ENCODE measurements at regions not wholly inside any gene's neighbourhood (a gene's known extent, or its start where the extent isn't known, plus 50 kb on each side); places are given as distances from the start of the nearest gene placed in this dataset.
A peak's percentile ranks its signal among the peaks of the same experiment; 100 is the strongest.

DNA sequence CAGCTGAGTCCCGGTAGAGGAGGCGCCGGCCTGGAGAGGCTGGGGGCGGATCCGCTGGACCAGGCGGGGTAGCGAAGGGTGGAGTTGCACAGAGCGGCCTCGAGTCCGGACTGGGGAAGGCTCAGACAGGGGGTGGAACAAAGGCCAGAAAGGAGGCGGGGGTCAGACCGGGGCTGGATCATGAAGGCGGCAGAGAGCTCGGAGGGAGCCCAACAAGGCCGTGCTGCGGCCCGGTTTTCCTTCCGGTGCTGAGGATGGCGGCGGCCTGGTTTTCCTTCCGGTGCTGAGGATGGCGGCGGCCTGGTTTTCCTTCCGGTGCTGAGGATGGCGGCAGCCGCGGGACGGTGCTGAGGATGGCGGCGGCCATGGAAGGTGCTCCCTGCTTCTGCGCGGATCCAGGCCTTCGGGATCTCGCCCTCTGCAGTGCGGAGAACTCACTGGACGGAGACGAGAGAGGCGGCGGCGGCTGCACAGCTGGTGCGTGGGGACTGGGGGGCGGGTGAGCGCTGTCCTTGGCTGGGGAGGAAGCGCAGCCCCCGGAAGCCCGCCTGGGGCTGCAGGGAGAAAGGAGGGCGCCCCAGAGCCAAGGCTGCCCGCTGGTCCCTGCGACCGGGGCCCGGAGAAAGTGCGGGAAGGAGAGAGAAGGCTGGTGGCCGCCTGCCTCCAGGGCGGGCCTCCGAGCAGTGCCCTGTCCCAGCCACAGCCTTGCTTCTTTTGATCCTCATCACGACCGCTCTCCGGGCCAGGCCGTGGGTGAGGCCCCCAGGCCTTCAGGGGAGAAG lies 350.4 kb upstream of the B3GAT1 start:
- H3K36me3 ChIP-seq (replicated peaks in 1 of 2) = no peaks in the 10 kb centered on the region
- no peak overlapping the region for H3K27ac ChIP-seq
- DNase-seq = peak in 1 of 7 donors; percentile 68
- no peak overlapping the region for H3K4me3 ChIP-seq
- TF ChIP-seq POLR2A (IDR thresholded peaks at IDR 0.05) = no peak
- TF ChIP-seq, protein P1, sequence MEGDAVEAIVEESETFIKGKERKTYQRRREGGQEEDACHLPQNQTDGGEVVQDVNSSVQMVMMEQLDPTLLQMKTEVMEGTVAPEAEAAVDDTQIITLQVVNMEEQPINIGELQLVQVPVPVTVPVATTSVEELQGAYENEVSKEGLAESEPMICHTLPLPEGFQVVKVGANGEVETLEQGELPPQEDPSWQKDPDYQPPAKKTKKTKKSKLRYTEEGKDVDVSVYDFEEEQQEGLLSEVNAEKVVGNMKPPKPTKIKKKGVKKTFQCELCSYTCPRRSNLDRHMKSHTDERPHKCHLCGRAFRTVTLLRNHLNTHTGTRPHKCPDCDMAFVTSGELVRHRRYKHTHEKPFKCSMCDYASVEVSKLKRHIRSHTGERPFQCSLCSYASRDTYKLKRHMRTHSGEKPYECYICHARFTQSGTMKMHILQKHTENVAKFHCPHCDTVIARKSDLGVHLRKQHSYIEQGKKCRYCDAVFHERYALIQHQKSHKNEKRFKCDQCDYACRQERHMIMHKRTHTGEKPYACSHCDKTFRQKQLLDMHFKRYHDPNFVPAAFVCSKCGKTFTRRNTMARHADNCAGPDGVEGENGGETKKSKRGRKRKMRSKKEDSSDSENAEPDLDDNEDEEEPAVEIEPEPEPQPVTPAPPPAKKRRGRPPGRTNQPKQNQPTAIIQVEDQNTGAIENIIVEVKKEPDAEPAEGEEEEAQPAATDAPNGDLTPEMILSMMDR (IDR thresholded peaks at IDR 0.05) = no peak
- WGBS, 4 donors = 67 to 94% (median 74%) methylated on average over 55 to 59 of the region's 59 CpGs
- H3K9me3 ChIP-seq (replicated peaks in 1 of 3) = no peaks in the 10 kb centered on the region
- H3K27me3 ChIP-seq = no peaks in the 10 kb centered on the region
- no peaks in the 10 kb centered on the region for H3K4me1 ChIP-seq (replicated peaks in 1 of 2)
- intact Hi-C loops (cut with DNase I) = no loop called here

DNA sequence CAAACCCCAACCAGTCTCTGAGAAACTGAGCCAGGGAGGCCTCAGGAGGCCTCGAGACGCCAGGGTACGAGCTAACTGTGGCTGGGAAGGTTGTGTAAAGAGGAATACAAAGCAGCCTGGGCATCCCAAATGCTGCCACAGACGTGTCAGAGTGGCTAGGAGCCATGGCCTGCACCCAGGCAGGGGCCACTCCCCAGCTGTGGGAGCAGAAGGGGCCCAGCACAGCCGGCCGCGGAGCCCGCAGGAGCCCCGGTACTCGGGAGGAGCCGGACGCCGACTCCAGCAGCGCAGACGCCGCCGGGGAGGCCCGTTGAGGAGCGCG lies 349.8 kb upstream of the B3GAT1 start:
- H3K27ac ChIP-seq = no peak overlapping the region
- no peak for DNase-seq
- no peaks in the 10 kb centered on the region for H3K27me3 ChIP-seq
- intact Hi-C loops (cut with DNase I) = no loop called here
- WGBS, 4 donors = 58 to 90% (median 83%) methylated on average over 15 to 20 of the region's 20 CpGs
- TF ChIP-seq, protein P1 (IDR thresholded peaks at IDR 0.05) = no peak
- H3K4me1 ChIP-seq (replicated peaks in 1 of 2) = no peaks in the 10 kb centered on the region
- H3K9me3 ChIP-seq (replicated peaks in 1 of 3) = no peaks in the 10 kb centered on the region
- no peaks in the 10 kb centered on the region for H3K36me3 ChIP-seq (replicated peaks in 1 of 2)
- H3K4me3 ChIP-seq = no peak overlapping the region

DNA sequence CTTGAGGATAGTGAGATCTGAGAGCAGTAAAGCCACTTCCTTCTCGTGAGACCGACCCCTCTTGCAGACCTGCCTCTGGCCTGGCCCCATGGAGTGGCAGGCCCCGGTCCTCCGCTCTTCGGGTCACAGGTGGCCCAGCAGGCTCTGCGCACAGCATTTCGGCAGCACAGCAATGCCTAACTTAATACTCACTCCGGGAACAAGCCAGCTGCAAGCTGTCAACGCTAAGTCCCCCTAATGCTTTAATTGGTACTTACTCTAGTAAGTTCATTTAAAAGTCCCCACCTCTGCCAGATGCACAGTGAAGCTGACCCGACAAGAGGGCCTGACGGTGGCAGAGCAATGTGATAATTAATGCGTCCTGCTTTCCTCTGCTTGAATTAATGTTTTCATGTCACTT lies 349.3 kb upstream of the B3GAT1 start:
- H3K27me3 ChIP-seq = no peaks in the 10 kb centered on the region
- TF ChIP-seq, protein P1 (IDR thresholded peaks at IDR 0.05) = no peak
- no peak for TF ChIP-seq POLR2A (IDR thresholded peaks at IDR 0.05)
- no peaks in the 10 kb centered on the region for H3K4me1 ChIP-seq (replicated peaks in 1 of 2)
- H3K4me3 ChIP-seq = no peak overlapping the region
- 81 to 88% (median 84%) methylated on average over 12 of the region's 12 CpGs for WGBS, 4 donors
- no peak for DNase-seq
- H3K27ac ChIP-seq = no peak overlapping the region
- no peaks in the 10 kb centered on the region for H3K36me3 ChIP-seq (replicated peaks in 1 of 2)
- no peaks in the 10 kb centered on the region for H3K9me3 ChIP-seq (replicated peaks in 1 of 3)
- intact Hi-C loops (cut with DNase I) = no loop called here

DNA sequence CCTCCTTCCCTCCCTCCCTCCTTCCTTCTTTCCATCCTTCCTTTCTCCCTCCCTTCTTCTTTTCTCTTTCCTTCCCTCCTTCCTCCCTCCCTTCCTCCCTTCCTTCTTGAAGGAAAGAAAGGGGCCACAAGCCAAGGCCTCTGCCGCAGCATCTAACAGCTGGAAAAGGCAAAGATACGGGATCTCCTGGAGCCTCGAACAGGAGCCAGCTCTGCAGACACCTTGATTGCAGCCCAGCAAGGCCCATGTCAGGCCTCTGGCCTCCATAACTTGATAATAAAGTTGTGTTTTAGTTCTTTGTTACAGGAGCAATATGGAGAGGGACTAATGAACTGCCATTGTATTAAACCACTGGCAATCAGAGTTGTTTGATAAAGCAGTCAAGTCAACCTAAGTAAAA lies 348.9 kb upstream of the B3GAT1 start:
- WGBS, 4 donors = 54 to 85% (median 66%) methylated on average over 3 of the region's 3 CpGs
- no peak overlapping the region for H3K4me3 ChIP-seq
- H3K36me3 ChIP-seq (replicated peaks in 1 of 2) = no peaks in the 10 kb centered on the region
- TF ChIP-seq POLR2A (IDR thresholded peaks at IDR 0.05) = no peak
- TF ChIP-seq, protein P1 (IDR thresholded peaks at IDR 0.05) = no peak
- H3K27me3 ChIP-seq = no peaks in the 10 kb centered on the region
- no peak for DNase-seq
- H3K9me3 ChIP-seq (replicated peaks in 1 of 3) = no peaks in the 10 kb centered on the region
- H3K27ac ChIP-seq = no peak overlapping the region
- no peaks in the 10 kb centered on the region for H3K4me1 ChIP-seq (replicated peaks in 1 of 2)
- intact Hi-C loops (cut with DNase I) = no loop called here

Measured in adrenal gland (tissue), 9 donors.